ENCODE measurements at regions not wholly inside any gene's neighbourhood (a gene's known extent, or its start where the extent isn't known, plus 50 kb on each side); places are given as distances from the start of the nearest gene placed in this dataset.
"Not testable (repeated sequence)": the region's sequence is repeated elsewhere in the genome, so short reads cannot be mapped to it uniquely, and the experiment has no call there.

- no peak for DNase-seq (ENCODE audit: low read depth)
Measured at GRCh38 chr4:20122198-20122988, 129.3 kb upstream of the SLIT2 start.

- DNase-seq (ENCODE audit: low read depth), result no peak
Measured at GRCh38 chr4:20119141-20119540, 132.6 kb upstream of the SLIT2 start.

- DNase-seq (ENCODE audit: low read depth), result no peak
Measured at GRCh38 chr4:20109391-20109790, 142.3 kb upstream of the SLIT2 start.

- DNase-seq (ENCODE audit: low read depth), result no peak
Measured at GRCh38 chr4:20106921-20107320, 144.8 kb upstream of the SLIT2 start.

- DNase-seq (ENCODE audit: low read depth), result no peak
Measured at GRCh38 chr4:20101831-20102230, 149.9 kb upstream of the SLIT2 start.

- no peak for DNase-seq (ENCODE audit: low read depth)
Measured at GRCh38 chr4:20096911-20097310, 154.8 kb upstream of the SLIT2 start.

- DNase-seq (ENCODE audit: low read depth), result no peak
Measured at GRCh38 chr4:20095805-20096541, 155.7 kb upstream of the SLIT2 start.

GRCh38 chr4:20091781-20092180 is 159.9 kb upstream of the SLIT2 start:
- no peak for DNase-seq (ENCODE audit: low read depth)

- no peak for DNase-seq (ENCODE audit: low read depth)
Measured at GRCh38 chr4:20087522-20087911, 164.2 kb upstream of the SLIT2 start.

GRCh38 chr4:20086799-20087521 is 164.7 kb upstream of the SLIT2 start:
- no peak for DNase-seq (ENCODE audit: low read depth)

- DNase-seq (ENCODE audit: low read depth), result no peak
Measured at GRCh38 chr4:20086067-20086798, 165.5 kb upstream of the SLIT2 start.

GRCh38 chr4:20085653-20086052 is 166.1 kb upstream of the SLIT2 start:
- no peak for DNase-seq (ENCODE audit: low read depth)

GRCh38 chr4:20085156-20085555 is 166.5 kb upstream of the SLIT2 start:
- DNase-seq (ENCODE audit: low read depth), result no peak

GRCh38 chr4:20084488-20084887 is 167.2 kb upstream of the SLIT2 start:
- no peak for DNase-seq (ENCODE audit: low read depth)

GRCh38 chr4:20078644-20079043 is 173.1 kb upstream of the SLIT2 start:
- DNase-seq (ENCODE audit: low read depth), result no peak

- no peak for DNase-seq (ENCODE audit: low read depth)
Measured at GRCh38 chr4:20075248-20075871, 176.3 kb upstream of the SLIT2 start.

- peak; percentile 13 for DNase-seq (ENCODE audit: low read depth)
Measured at GRCh38 chr4:20074450-20074849, 177.3 kb upstream of the SLIT2 start.

GRCh38 chr4:20065952-20066351 is 185.8 kb upstream of the SLIT2 start:
- no peak for DNase-seq (ENCODE audit: low read depth)

GRCh38 chr4:20062857-20063256 is 188.8 kb upstream of the SLIT2 start:
- not testable (repeated sequence) for DNase-seq (ENCODE audit: low read depth)

GRCh38 chr4:20062054-20062453 is 189.7 kb upstream of the SLIT2 start:
- no peak for DNase-seq (ENCODE audit: low read depth)

- no peak for DNase-seq (ENCODE audit: low read depth)
Measured at GRCh38 chr4:20050768-20051167, 200.9 kb upstream of the SLIT2 start.

- DNase-seq (ENCODE audit: low read depth), result no peak
Measured at GRCh38 chr4:20049889-20050288, 201.8 kb upstream of the SLIT2 start.
